ENCODE measurements at regions not wholly inside any gene's neighbourhood (a gene's known extent, or its start where the extent isn't known, plus 50 kb on each side); places are given as distances from the start of the nearest gene placed in this dataset.

GRCh38 chr10:9895981-9896380 lies 1121.7 kb upstream of the CELF2 start:
- intact Hi-C loops (cut with DNase I) = no loop called here
- no peaks in the 10 kb centered on the region for H3K9me3 ChIP-seq
- H3K36me3 ChIP-seq = no peaks in the 10 kb centered on the region
- no peak overlapping the region for H3K4me3 ChIP-seq
- DNase-seq (no peak), ATAC-seq (no peak)
- H3K4me1 ChIP-seq = no peaks in the 10 kb centered on the region
- H3K27ac ChIP-seq = no peak overlapping the region
- H3K27me3 ChIP-seq (ENCODE audit: low read depth) = no peaks in the 10 kb centered on the region
- TF ChIP-seq CTCF (IDR thresholded peaks at IDR 0.05) = no peak

GRCh38 chr10:9898633-9899395 lies 1118.9 kb upstream of the CELF2 start:
- no peaks in the 10 kb centered on the region for H3K9me3 ChIP-seq
- ATAC-seq = no peak
- H3K36me3 ChIP-seq = no peaks in the 10 kb centered on the region
- H3K27ac ChIP-seq = no peak overlapping the region
- intact Hi-C loops (cut with DNase I) = no loop called here
- DNase-seq = no peak
- H3K27me3 ChIP-seq (ENCODE audit: low read depth) = no peaks in the 10 kb centered on the region
- H3K4me1 ChIP-seq = no peaks in the 10 kb centered on the region
- H3K4me3 ChIP-seq = no peak overlapping the region
- TF ChIP-seq CTCF (IDR thresholded peaks at IDR 0.05) = no peak

GRCh38 chr10:9900751-9901150 lies 1116.9 kb upstream of the CELF2 start:
- Histone ChIP-seq H3K4me3 (no peak overlapping the region), H3K4me1 (no peaks in the 10 kb centered on the region), H3K9me3 (no peaks in the 10 kb centered on the region), H3K27me3 (ENCODE audit: low read depth) (no peaks in the 10 kb centered on the region), H3K36me3 (no peaks in the 10 kb centered on the region), H3K27ac (no peak overlapping the region)
- intact Hi-C loops (cut with DNase I) = no loop called here
- no peak for TF ChIP-seq CTCF (IDR thresholded peaks at IDR 0.05)
- DNase-seq = no peak
- no peak for ATAC-seq

GRCh38 chr10:9901971-9902370 lies 1115.7 kb upstream of the CELF2 start:
- ATAC-seq (no peak), DNase-seq (no peak)
- intact Hi-C loops (cut with DNase I) = no loop called here
- Histone ChIP-seq H3K36me3 (no peaks in the 10 kb centered on the region), H3K27me3 (ENCODE audit: low read depth) (no peaks in the 10 kb centered on the region), H3K4me1 (no peaks in the 10 kb centered on the region), H3K9me3 (no peaks in the 10 kb centered on the region), H3K4me3 (no peak overlapping the region), H3K27ac (no peak overlapping the region)
- no peak for TF ChIP-seq CTCF (IDR thresholded peaks at IDR 0.05)

GRCh38 chr10:9910446-9910845 lies 1107.2 kb upstream of the CELF2 start:
- no peak for TF ChIP-seq CTCF (IDR thresholded peaks at IDR 0.05)
- intact Hi-C loops (cut with DNase I) = no loop called here
- no peaks in the 10 kb centered on the region for H3K27me3 ChIP-seq (ENCODE audit: low read depth)
- no peak overlapping the region for H3K27ac ChIP-seq
- H3K4me1 ChIP-seq = no peaks in the 10 kb centered on the region
- no peaks in the 10 kb centered on the region for H3K36me3 ChIP-seq
- no peak overlapping the region for H3K4me3 ChIP-seq
- DNase-seq = no peak
- no peaks in the 10 kb centered on the region for H3K9me3 ChIP-seq
- ATAC-seq = no peak
